GM23248 (cell line): ENCODE measurements at regions not wholly inside any gene's neighbourhood (a gene's known extent, or its start where the extent isn't known, plus 50 kb on each side); places are given as distances from the start of the nearest gene placed in this dataset.

ENCODE experiments used
- EZH2 ChIP-seq: fragments of 200-600 bp; sonication (generic); IDR thresholded peaks from 2 replicates; pipeline ENCODE4 v1.6.1; 2018; ENCODE audit warnings: antibody characterized with exemption, mild to moderate bottlenecking; ENCODE audit not compliant: insufficient read depth, poor library complexity, severe bottlenecking
- EZH2phosphoT487 ChIP-seq: fragments of 200-600 bp; sonication (generic); IDR thresholded peaks from 2 replicates; pipeline ENCODE4 v1.6.1; 2018; ENCODE audit warnings: antibody characterized with exemption, moderate library complexity, mild to moderate bottlenecking, low read depth; ENCODE audit not compliant: insufficient read depth

- TF ChIP-seq EZH2 (no peak), EZH2phosphoT487 (no peak)
These were observed 60.8 kb upstream of the CDKN2AIP start for GRCh38 chr4:183383606-183384005.
